IPS-NIHi7 (cell line): ENCODE measurements at regions not wholly inside any gene's neighbourhood (a gene's known extent, or its start where the extent isn't known, plus 50 kb on each side); places are given as distances from the start of the nearest gene placed in this dataset.
A peak's percentile ranks its signal among the peaks of the same experiment; 100 is the strongest.
"Not testable (repeated sequence)": the region's sequence is repeated elsewhere in the genome, so short reads cannot be mapped to it uniquely, and the experiment has no call there.

Source experiments
- DNase-seq: peaks from one replicate; pipeline ENCODE4 v3.0.0; 2012; ENCODE audit warnings: mixed read lengths; ENCODE audit errors: extremely low spot score

- DNase-seq, result no peak
These were observed 178.6 kb downstream of the ZNF674 start for GRCh38 chrX:46366381-46367207.

- no peak for DNase-seq
These were observed 190.7 kb downstream of the ZNF674 start for GRCh38 chrX:46354481-46354880.

GRCh38 chrX:46341767-46342322 lies 203.4 kb downstream of the ZNF674 start:
- no peak for DNase-seq

- DNase-seq, result no peak
These were observed 204.5 kb downstream of the ZNF674 start for GRCh38 chrX:46340696-46341095.

GRCh38 chrX:46333550-46333949 lies 211.7 kb downstream of the ZNF674 start:
- DNase-seq, result no peak

DNA sequence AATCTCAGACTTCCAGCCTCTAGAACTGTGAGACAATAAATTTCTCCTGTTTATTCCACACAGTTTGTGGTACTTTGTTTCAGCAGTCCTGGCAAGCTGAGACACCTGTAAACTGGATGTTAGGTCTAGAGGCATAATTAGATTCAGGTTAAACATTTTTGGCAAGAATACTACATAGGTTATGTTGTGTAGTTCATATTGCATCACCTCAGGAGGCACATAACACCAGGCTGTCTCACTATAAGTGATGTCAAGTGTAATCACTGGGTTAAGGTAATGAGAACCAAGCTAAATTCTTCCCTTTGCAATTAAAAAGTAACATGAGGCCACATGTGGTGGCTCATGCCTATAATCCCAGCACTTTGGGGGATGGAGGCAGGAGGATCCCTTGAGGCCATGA lies 214.2 kb downstream of the ZNF674 start:
- no peak for DNase-seq

DNA sequence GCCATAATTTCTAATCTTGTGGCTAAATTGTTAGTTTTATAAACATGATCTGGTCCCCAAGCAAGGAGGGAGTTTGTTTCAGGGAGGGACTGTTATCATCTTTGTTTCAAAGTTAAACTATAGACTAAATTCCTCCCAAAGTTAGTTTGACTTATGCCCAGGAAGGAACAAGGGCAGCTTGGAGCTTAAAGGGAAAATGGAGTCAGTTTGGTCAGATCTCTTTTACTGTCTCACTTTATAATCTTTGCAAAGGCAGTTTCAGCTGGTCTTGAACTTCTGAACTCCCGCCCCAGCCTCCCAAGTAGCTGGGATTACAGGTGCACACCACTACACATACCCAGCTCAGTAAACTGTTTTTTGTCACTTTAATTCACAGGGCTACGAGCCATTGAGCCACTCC lies 214.7 kb downstream of the ZNF674 start:
- no peak for DNase-seq

- DNase-seq, result peak; percentile 22
These were observed 217.1 kb downstream of the ZNF674 start for GRCh38 chrX:46328133-46328532.

DNA sequence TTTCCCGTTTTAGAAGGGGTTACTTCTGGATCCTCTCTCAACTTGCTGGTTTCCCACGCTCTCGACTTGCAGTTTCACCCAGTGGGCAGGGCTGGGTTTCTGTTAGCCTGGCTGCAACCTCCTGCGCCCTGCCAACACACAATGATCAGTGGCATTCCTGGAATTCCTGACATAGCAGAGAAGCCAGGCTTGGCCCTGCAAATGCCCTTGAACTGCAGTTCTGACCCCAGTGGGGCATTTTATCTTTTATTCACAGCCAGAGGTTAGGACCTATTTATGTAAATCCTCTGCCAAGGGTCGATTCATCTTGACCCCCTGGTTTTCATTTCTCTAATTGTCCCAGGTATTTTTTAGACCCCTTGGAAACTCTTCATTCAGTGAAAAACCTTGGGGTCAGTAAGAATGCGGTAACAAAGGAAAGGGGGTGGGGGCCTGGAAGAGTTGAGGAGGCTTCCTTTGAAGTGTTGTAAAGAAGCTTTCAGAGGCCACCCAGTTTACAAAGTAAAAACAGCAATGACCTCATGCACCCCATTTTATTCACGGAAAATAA lies 217.6 kb downstream of the ZNF674 start:
- DNase-seq, result peak; percentile 80

- no peak for DNase-seq
These were observed 219.1 kb downstream of the ZNF674 start for GRCh38 chrX:46326161-46326560.

DNA sequence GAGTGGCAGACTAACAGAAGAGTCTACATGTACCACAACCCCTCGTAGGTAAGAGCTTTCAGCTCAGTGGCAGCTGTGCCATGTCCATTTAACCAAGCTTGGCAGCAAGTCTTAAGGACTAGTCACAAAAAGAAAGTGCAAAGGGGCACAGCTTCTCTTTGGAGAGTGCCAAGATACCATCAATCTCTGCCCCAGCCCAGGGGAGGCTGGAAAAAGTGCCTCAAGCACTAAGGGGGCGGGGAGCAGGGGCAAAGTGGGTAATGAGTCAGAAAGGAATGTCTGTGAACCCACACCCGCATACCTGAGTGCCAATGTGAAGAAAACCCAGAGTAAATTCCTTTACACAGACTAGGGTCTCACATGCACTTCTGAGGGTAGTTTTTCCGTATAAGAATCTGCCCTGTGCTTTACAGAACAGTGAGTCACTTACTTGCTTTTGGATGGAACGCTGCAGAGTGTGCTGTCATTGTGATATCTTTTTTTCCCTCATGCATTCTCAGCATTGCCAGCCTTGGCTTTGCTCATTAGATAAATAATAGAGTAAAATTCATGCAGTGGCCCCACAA lies 219.8 kb downstream of the ZNF674 start:
- DNase-seq, result peak; percentile 57

DNA sequence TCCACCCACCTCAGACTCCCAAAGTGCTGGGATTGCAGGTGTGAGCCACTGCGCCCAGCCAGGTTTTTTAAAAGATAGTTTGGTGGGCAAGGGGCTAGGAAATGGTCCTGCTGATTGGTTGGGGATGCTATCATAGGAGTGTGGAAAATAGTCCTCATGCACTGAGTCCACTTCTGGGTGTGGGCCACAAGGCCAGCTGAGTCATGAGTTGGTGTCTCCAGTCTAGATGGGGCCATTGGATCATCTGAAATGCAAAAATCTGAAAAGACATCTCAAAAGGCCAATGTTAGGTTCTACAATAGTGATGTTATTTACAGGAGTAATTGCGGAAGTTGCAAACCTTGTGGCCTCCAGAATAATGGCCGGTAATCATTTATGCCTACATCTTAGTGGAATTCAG lies 221.1 kb downstream of the ZNF674 start:
- no peak for DNase-seq

DNA sequence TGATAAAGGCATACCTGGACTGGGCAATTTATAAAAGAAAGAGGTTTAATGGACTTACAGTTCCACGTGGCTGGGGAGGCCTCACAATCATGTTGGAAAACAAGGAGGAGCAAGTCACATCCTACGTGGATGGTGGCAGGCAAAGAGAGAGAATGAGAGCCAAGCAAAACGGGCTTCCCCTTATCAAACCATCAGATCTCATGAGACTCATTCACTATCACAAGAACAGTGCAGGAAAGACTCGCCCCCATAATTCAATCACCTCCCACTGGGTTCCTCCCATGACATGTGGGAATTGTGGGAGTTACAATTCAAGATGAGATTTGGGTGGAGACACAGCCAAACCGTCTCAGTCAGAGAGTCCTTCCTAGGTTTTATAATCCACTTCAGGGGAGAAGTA lies 222.3 kb downstream of the ZNF674 start:
- DNase-seq, result not testable (repeated sequence)

GRCh38 chrX:46321676-46322075 lies 223.5 kb downstream of the ZNF674 start:
- no peak for DNase-seq

GRCh38 chrX:46319750-46320149 lies 225.5 kb downstream of the ZNF674 start:
- DNase-seq, result no peak

GRCh38 chrX:46318551-46318950 lies 226.7 kb downstream of the ZNF674 start:
- DNase-seq, result no peak

DNA sequence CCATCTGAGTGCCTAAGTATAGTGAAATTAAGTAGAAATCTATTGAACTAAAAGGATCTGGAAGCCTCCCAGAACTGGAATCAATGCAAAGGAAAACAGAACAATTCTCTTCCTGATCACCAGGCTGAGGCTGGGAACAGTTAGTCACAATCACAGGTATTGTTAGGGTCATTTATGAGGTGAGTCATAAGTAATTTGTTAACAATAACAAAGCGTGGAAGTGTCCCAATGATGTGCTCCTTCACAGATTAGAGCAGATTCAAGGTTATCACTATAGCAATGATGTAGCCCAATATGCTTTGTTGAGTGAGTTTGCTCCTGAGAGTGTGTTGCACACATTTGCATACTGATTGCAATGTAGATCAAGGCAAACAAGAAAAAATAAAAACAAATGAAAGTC lies 228.1 kb downstream of the ZNF674 start:
- DNase-seq, result no peak

DNA sequence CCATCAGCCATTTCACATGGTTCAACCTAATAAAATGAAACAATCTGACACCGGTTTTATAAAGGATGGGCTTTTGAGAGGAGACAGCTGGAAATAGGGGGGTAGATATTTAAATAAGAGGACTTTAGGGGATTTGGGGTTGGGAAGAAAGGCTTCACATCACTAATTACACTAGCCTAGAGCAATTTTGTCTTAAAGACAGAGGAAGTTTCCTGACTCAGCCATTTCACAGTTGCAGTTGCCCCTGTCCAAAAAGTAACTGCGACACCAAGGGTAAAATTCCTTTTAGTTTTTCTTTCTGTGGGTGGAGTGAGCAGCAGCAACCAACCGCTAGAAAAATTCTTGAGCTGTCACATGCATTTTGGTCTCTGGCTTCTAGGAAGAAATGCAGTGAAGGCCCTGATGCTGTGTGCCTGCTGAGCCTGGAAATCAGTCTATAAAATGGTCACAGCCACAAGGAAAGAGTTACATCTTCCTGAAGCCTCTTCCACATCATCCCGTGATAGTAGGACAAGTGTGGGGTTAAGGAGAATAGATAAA lies 233.6 kb downstream of the ZNF674 start:
- DNase-seq, result no peak

- no peak for DNase-seq
These were observed 234.3 kb downstream of the ZNF674 start for GRCh38 chrX:46310815-46311497.

DNA sequence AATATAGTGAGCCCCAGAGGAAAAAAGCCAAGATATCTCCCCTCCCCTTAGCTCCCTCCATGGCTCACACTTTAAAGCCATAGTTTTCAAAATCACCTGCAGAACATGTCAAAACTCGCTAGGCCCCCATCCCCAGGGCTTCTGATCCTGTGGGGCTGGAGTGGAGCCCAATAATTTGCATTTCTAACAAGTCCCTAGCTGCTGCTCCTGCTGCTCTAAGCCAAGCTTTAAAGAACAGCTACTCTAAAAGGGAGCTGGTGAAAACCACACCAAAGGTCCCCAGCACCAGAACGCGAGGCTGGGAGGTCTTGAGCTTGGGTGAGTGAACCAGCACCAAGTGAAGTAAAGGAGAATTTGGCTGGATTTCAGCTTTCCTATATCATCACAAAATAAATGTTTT lies 237.1 kb downstream of the ZNF674 start:
- DNase-seq, result peak; percentile 20

DNA sequence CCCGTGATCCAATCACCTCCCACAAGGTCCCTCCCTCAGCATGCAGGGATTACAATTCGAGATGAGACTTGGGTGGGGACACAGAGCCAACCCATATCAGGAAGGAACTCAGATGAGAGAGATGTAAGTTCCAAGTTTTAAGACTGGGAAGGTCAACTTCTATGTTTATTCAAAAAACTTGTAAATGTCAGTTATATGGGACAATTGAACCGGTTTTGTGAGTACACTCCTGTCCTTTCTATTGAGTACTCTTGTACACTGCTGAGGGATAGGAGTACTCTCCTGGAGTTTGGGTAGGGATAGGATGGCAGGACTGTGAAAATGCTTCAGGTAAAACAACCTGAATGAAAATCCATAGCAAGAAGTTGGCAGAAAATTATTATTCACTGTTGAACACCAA lies 239.1 kb downstream of the ZNF674 start:
- DNase-seq, result no peak

GRCh38 chrX:46305431-46305830 lies 239.8 kb downstream of the ZNF674 start:
- no peak for DNase-seq
